ENCODE measurements at regions not wholly inside any gene's neighbourhood (a gene's known extent, or its start where the extent isn't known, plus 50 kb on each side); places are given as distances from the start of the nearest gene placed in this dataset.

GRCh38 chr13:100753376-100753775, 78.8 kb upstream of the TMTC4 start:
- TF ChIP-seq POLR2AphosphoS5 (IDR thresholded peaks at IDR 0.05) (no peak), CTCF (IDR thresholded peaks at IDR 0.05) (no peak), POLR2A (IDR thresholded peaks at IDR 0.05) (no peak)
